KBM-7 (cell line): ENCODE measurements at regions not wholly inside any gene's neighbourhood (a gene's known extent, or its start where the extent isn't known, plus 50 kb on each side); places are given as distances from the start of the nearest gene placed in this dataset.
"Not testable (repeated sequence)": the region's sequence is repeated elsewhere in the genome, so short reads cannot be mapped to it uniquely, and the experiment has no call there.

Source experiments
- DNase-seq: peaks from one replicate; pipeline ENCODE4 v3.0.0-alpha.2; 2015
- in situ Hi-C: fragments of 300-500 bp; cut with MboI; formaldehyde crosslinking; loops from 2 replicates; pipeline ENCODE4 v1.14.3; 2020; ENCODE audit warnings: low sequenced_read_pairs, low pct_unique_long_range_greater_than_20kb, mixed read lengths

- in situ Hi-C loops = no loop called here
- no peak for DNase-seq
Observed at GRCh38 chr1:101185421-101185820, 51.4 kb upstream of the S1PR1 start.

GRCh38 chr1:101183388-101183699, 53.5 kb upstream of the S1PR1 start:
- DNase-seq = no peak
- in situ Hi-C loops = no loop called here

DNA sequence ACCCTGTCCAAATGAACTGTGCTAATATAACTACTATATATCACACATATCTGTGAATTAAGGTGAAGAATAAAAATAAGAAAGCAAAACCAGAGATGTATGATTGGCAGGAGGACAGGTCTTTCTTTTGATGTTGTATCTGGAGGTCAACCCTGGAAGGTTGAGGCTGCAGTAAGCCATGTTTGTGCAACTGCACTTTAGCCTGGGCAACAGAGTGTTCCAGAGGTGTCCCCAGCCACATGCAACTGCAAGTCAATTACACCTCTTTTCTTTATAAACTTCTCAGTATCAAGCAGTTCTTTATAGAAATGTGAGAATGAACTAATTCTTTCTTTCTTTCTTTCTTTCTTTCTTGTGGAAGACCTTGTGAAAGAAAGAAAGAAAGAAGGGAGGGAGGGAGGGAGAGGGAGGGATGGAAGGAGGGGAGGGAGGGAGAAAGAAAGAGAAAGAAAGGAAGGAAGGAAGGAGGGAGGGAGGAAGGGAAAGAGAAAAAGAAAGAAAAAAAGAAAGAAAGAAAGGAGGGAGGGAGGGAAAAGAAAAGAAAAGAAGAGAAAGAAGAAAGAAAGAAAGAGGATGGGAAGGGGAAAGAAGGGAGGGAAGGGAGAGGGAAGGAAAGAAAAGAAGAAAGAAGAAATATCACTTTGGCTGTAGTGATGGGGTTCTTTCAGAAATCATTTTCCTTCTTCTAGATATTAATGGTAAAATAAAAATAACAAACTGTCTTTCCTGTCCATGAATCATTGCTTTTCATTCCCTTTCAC, 54.0 kb upstream of the S1PR1 start:
- in situ Hi-C loops = no loop called here
- no peak for DNase-seq

DNA sequence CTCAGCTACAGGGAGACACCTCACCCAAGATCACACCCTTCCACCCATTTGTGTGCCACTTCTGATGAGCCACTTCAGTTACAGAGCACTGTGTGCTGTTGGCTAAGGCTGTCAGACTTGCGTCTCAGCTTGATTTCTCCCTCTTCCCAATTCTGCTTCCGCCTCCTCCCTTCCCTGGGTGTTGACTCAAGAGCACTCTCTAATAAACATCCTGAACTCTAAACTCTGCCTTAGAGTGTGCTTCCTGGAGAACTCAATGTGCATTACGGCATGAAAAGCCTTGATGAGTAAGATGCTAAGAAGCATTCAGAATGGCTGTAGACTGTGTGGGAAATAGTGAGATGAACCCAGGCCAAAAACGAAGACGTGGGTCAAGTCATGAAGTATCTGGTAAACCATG, 54.9 kb upstream of the S1PR1 start:
- in situ Hi-C loops = no loop called here
- no peak for DNase-seq

DNA sequence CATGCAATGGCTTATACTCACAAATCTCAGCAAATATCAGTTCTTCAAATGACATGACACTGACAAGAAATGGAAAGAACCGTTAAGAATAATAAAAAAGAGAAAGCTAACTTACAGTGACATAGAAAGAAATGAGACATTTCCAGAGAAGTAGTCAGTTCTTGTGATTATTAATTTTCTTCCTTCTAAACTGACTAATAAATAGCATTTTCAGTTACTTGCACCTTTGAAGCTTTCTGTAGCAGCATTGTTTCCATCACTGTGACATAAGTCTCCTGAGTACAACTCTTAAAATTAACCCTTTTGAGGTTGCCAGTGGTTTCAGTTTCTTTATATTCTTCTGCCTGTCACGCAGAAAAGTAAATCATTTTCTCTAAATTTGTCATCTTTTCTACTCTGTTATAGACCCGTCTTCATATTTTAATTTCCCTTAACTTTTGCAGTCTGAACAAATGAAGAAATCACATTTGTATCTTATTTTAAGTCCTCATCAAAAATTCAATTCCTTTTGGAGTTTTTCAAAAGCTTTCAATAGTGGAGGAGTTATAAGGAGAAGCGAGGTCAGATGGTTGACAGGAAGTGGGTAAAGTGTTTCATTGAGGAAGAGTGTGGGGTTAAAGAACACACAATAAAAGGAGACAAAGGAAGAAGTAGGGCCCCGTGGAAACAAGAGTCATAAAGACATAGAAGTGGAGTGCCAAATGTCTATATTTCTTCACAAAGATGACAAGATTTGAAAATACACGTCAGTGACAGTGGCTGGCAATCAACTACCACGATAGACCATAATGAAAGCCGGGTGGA, 57.9 kb upstream of the S1PR1 start:
- DNase-seq = peak; percentile 35
- in situ Hi-C loops = no loop called here

DNA sequence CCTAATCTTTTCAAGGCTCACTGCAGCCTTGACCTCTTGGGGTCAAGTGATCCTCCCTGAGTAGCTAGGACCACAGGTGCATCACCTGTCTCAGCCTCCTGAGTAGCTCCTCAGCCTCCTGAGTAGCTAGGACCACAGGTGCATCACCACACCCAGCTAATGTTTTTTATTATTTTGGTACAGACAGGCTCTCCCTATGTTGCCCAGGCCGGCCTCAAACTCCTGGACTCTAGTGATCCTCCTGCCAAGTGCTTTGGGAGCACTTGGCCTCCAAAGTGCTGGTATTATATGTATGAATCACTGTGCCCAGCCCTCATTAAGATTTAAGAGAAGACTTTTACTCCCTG, 58.5 kb upstream of the S1PR1 start:
- in situ Hi-C loops = no loop called here
- DNase-seq = no peak

GRCh38 chr1:101175886-101176285, 60.9 kb upstream of the S1PR1 start:
- DNase-seq = no peak
- in situ Hi-C loops = no loop called here

- in situ Hi-C loops = no loop called here
- no peak for DNase-seq
Observed at GRCh38 chr1:101175466-101175865, 61.4 kb upstream of the S1PR1 start.

DNA sequence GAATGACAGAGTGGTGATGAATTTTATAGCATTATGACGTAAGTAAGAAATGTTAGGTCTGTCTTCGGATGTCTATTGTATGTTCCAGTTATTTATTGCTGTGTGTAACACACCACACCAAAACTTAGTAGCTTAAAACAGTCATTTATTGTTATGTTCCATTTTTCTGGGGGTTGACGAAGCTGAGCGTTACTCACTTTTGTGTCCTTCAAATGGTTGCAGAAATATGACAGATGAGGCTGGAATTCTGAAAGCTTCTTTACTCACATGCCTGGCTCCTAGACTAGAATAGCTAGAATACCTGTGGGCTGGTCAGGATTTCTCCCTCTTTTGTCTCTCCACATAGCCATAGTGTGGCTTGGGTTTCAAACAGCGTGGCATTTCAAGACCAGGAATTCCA, 62.1 kb upstream of the S1PR1 start:
- DNase-seq = no peak

DNA sequence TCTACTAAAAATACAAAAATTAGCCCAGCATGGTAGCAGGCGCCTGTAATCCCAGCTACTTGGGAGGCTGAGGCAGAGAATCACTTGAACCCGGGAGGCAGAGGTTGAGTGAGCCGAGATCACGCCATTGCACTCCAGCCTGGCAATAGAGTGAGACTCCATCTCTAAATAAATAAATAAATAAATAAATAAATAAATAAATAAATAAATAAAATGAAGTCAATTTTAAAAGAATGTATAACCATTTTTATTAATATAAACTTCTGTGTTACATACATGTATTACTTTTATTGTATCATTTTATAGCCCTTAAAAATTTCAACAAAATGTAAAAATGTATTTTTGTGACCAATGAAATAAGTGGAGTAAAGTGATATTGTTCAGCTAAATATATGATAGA, 62.5 kb upstream of the S1PR1 start:
- DNase-seq, in situ Hi-C loops: not testable (repeated sequence)

More for the DNA sequence above, 62.1 kb upstream of the S1PR1 start:
- in situ Hi-C loops = no loop called here

DNA sequence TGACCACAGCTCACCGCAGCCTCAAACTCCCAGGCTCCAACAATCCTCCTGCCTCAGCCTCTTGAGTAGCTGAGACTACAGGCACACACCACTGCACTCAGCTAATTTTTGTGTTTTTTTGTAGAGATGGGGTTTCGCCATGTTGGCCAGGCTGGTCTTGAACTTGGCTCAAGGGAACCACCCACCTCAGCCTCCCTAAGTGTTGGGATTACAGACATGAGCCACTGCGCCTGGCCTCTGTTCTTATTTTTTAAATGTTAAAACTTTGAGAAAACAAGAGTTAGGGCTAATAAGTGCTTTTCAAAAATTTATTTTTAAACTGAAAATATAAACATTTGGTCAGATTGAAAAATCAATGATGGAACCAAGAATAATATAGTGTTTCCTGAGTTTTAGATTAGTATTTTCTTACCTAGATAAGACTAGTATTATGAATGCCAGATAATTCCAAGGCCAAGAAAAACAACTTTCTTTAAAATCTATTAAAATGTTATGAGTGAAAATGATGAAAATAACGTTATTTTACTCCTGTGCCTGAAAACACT, 66.2 kb upstream of the S1PR1 start:
- DNase-seq = no peak
- in situ Hi-C loops = no loop called here

DNA sequence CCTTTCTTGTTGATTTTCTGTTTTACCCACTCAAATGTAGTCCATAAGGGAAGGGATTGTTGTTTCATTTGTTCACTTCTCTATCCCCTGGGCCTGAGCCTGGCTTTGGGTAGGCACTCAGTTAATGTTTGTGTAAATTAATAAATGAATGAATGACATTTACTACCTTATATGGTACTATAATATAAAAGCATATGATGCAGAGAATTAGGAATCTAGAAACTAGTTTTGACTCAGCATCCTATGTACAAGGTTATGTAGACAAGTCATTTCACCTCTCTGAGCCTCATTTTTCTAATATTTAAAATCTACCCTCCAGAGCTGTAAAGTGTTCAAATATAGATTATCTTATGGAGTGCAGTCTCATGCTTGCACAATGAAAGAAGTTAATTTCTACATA, 68.9 kb upstream of the S1PR1 start:
- in situ Hi-C loops = no loop called here
- no peak for DNase-seq

DNA sequence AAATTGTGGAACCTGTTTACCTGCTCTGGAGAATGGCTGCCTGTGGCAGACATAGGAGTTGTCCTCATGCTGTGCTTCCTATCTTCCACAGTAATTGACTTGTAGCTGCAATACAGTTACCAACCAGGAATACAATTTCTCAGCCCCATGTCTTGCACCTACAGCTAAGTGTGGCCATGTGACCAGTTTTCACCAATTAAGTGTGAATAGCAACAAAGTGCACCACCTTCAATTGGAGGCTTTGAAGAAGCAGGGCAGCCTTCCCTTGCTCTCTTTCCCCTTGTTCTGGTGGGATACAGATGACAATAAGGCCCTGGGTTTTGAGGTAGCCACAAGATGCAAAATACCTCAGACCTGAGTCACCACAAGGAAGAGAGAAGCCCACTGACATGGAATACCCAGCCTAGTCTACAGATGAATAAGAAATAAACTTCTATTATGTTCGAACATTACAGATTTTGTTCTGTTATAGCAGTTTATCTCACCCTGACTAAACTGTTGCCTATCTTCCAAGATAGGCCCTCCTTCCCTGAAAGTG, 70.2 kb upstream of the S1PR1 start:
- DNase-seq = no peak
- in situ Hi-C loops = no loop called here

DNA sequence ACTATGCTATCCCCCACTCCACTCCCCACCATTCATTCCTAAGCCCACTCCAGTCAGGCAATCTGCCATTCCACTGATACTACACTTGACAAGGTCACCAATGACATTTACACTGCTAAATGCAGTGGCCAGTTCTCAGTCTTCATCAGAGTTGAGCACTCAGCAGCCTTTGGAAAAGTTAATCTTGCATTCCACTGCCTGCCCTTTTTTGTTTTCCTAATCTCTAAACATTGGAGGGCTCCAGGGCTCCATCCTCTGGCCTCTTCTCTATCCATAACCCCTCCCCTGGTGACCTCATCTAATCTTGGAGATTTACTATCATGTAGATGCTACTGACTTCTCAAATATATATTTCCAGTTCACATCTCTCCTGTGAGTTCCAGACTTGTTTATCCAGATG, 70.9 kb upstream of the S1PR1 start:
- in situ Hi-C loops = no loop called here
- no peak for DNase-seq

GRCh38 chr1:101165532-101165931, 71.3 kb upstream of the S1PR1 start:
- in situ Hi-C loops = no loop called here
- DNase-seq = no peak

GRCh38 chr1:101164776-101165175, 72.0 kb upstream of the S1PR1 start:
- no peak for DNase-seq
- in situ Hi-C loops = no loop called here

GRCh38 chr1:101162736-101163735, 73.8 kb upstream of the S1PR1 start:
- no peak for DNase-seq
- in situ Hi-C loops = no loop called here

GRCh38 chr1:101162300-101162699, 74.5 kb upstream of the S1PR1 start:
- DNase-seq = no peak
- in situ Hi-C loops = no loop called here

DNA sequence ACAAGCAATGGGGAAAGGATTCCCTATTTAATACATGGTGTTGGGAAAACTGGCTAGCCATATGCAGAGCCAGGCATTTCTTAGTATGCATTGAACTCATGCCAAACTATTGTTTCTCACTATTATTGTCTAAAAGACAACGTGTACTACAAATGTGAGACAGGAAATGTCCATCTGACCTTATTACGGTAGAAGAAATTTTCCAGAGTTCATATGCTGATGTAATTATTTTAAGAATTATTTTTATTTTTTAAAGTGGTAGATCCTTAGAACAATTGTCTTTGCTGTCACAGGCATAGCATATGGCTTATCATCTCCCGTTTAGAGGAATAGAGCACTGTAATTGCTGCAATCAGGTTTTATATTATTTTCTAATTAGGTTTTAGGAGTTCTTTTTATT, 75.2 kb upstream of the S1PR1 start:
- in situ Hi-C loops = no loop called here

More for the DNA sequence above, 75.2 kb upstream of the S1PR1 start:
- no peak for DNase-seq
